Activated T-cell treated with anti-CD3 and anti-CD28 coated beads, Interleukin-2, amount 50 U/mL, for 24 hours (primary cell): ENCODE measurements at regions not wholly inside any gene's neighbourhood (a gene's known extent, or its start where the extent isn't known, plus 50 kb on each side); places are given as distances from the start of the nearest gene placed in this dataset.
"Not testable (repeated sequence)": the region's sequence is repeated elsewhere in the genome, so short reads cannot be mapped to it uniquely, and the experiment has no call there.

Experiments used
- DNase-seq: peaks from one replicate; pipeline ENCODE4 v3.0.0-alpha.2; 2020
- H3K27ac Mint-ChIP-seq: 2 replicates; pipeline ENCODE4 v1.8.0; 2020; ENCODE audit warnings: mild to moderate bottlenecking, mixed read lengths
- H3K27me3 Mint-ChIP-seq: 2 replicates; pipeline ENCODE4 v1.8.0; 2020; ENCODE audit warnings: mixed read lengths
- H3K36me3 Mint-ChIP-seq: 2 replicates; pipeline ENCODE4 v1.8.0; 2020; ENCODE audit warnings: low read depth, mixed read lengths
- H3K4me1 Mint-ChIP-seq: 2 replicates; pipeline ENCODE4 v1.8.0; 2020; ENCODE audit warnings: low read depth, mixed read lengths
- H3K4me3 Mint-ChIP-seq: 2 replicates; pipeline ENCODE4 v1.8.0; 2020; ENCODE audit warnings: mild to moderate bottlenecking, moderate library complexity, mixed read lengths
- H3K9me3 Mint-ChIP-seq: 2 replicates; pipeline ENCODE4 v1.8.0; 2020; ENCODE audit warnings: mixed read lengths

DNA sequence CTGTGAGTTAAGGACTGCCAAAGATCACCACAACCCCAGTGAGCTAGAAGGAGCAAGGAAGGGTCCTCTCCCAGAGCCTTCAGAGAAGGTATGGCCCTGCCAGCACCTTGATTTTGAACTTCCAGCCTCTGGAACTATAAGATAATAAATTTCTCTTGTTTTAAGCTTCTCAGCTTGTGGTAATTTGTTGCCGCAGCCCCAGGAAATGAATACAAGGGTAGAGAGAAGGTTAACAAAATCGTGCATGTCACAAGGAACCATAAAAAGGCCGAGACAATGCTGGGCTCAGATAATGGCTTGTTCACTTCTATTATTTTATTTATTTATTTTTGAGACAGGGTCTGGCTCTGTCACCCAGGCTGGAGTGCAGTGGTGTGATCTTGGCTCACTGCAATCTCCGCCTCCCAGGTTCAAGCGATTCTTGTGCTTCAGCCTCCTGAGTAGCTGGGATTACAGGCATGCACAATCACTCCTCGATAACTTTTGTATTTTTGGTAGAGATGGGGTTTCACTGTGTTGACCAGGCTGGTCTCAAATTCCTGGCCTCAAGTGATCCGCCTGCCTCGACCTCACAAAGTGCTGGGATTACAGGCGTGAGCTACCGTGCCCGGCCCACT is 71.5 kb downstream of the WSB1 start:
- H3K36me3 Mint-ChIP-seq, H3K27me3 Mint-ChIP-seq, DNase-seq, H3K27ac Mint-ChIP-seq, H3K9me3 Mint-ChIP-seq, H3K4me1 Mint-ChIP-seq, H3K4me3 Mint-ChIP-seq: not testable (repeated sequence)

DNA sequence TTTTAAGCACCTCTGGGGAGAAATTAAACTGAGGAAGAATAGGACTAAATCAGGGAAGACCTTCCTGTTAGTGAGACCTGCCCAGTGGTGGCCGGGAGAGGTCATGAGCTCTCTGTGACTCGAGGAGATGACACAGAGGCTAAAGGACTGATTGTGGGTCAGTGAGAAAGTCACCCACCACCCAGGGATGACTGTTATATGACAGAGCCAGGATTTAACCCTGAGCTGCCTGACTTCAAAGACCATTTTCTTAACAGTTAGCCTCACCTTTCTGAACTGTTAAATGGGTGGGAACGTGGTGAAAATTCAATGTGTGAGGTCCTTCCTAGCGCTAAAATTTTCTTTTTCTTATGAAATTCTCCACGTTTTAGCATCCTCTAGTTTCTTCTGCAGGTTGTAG is 72.5 kb downstream of the WSB1 start:
- H3K4me3 Mint-ChIP-seq: no peak overlapping the region
- no peaks in the 10 kb centered on the region for H3K27me3 Mint-ChIP-seq
- no peaks in the 10 kb centered on the region for H3K36me3 Mint-ChIP-seq
- no peak overlapping the region for H3K27ac Mint-ChIP-seq
- peaks cover 4% of the 10 kb centered on the region for H3K9me3 Mint-ChIP-seq
- no peak for DNase-seq
- H3K4me1 Mint-ChIP-seq: peaks cover under 1% of the 10 kb centered on the region

DNA sequence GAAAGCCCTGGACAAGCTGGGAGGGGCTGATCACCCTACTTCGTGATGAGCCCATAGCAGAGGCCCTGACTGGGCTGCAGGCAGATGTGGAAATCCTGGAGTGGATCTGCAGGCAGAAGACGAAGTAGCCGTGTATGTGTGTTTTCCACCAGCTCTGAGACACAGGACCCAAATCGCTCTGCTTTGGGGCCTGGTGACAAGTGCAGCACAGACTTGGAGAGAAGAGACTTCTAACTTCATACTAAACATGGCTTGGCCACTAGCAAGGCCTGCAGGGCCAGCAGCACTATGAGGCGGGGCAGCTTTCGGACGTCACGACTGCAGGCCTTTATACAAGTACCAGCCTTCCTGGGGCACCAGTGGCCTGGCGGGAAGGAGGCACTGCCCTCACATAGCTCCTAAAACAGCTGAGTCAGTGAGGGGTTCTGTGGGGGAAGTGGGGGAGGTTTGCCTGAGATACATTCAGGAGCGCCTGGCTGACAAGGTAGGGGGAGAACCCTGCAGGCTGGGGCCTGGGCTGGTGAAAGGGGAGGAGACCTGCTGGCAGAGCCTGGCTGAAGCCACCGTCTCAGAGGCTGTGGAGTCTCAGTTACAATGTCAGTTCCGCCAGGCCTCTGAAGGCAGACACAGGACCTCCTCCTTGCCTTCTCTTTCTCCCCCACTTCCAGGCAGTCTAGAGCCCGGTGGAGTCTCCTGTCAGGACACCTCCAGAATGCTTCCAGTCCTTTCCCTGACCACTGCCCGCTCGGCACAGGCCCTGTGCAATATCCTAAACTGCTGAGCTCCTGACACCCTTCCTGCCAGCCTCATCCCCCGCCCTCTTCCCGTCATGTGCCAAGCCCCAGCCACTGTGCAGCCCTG is 73.4 kb downstream of the WSB1 start:
- H3K4me1 Mint-ChIP-seq: no peaks in the 10 kb centered on the region
- peaks cover 3% of the 10 kb centered on the region for H3K36me3 Mint-ChIP-seq
- DNase-seq: no peak
- no peaks in the 10 kb centered on the region for H3K27me3 Mint-ChIP-seq
- no peak overlapping the region for H3K27ac Mint-ChIP-seq
- H3K9me3 Mint-ChIP-seq: peaks cover 4% of the 10 kb centered on the region
- no peak overlapping the region for H3K4me3 Mint-ChIP-seq

DNA sequence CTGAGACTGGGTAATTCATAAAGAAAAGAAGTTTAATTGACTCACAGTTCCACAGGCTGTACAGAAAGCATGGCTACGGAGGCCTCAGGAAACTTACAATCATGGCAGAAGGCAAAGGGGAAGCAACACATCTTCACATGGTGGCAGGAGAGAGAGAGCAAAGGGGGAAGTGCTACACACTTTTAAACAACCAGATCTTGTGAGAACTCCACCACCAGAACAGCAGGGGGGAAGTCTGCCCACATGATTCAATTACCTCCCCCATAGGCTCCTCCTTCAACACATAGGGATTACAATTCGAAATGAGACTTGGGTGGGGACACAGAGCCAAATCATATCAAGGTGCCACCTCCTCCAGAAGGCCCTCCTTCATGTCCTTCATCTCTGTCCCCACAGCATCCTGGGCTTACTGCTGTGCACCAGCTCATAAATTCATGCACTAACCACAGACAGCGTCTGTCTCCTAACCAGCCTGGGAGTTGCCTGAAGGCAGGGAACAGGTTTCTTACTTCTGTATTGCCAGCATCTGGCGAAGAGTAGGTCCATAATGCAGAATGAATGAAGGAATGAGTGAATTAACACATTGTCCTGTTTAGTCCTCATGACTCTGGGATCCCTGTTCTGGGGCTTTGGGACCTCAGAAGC is 74.4 kb downstream of the WSB1 start:
- Mint-ChIP-seq H3K4me3 (no peak overlapping the region), H3K27ac (no peak overlapping the region), H3K27me3 (peaks cover 4% of the 10 kb centered on the region), H3K36me3 (peaks cover 3% of the 10 kb centered on the region), H3K9me3 (peaks cover 8% of the 10 kb centered on the region), H3K4me1 (no peaks in the 10 kb centered on the region)
- no peak for DNase-seq

DNA sequence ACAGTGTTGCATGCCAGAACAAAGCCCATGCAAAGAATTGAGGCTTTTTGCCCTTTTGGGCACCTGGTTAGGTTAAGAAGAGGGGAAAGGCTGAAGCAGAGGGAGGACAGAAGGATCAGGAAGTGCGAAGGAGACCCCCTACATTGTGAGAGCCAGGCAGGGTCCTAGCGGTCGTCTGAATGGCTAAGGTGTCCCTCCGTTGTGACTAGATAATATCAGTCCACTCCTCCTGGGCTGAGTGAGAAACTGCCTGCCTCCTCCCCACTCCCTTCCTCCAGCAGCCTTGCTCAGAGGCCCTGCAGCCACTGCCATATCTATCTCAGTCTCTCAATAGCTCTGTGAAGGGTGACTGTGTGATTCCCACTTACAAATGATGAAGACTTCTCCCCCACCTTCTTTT is 75.1 kb downstream of the WSB1 start:
- no peak overlapping the region for H3K4me3 Mint-ChIP-seq
- peaks cover 7% of the 10 kb centered on the region for H3K27me3 Mint-ChIP-seq
- H3K4me1 Mint-ChIP-seq: no peaks in the 10 kb centered on the region
- DNase-seq: no peak
- peaks cover 3% of the 10 kb centered on the region for H3K36me3 Mint-ChIP-seq
- peaks cover 11% of the 10 kb centered on the region for H3K9me3 Mint-ChIP-seq
- no peak overlapping the region for H3K27ac Mint-ChIP-seq

DNA sequence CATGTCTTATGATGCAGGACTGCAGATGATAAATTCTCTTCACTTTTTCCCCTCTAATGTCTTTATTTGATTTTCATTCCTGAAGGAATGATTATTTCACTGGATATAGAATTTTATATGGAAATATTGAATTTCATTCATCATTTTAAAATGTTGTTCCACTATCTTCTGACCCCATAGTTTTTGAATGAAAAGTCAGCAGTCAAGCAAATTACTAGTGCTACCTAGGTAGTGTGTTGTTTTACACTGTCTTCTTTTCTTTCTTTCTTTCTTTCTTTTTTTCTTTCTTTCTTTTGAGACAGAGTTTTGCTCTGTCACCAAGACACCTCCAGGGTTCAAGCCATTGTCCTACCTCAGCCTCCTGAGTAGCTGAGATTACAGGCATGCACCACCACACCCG is 76.9 kb downstream of the WSB1 start:
- H3K27me3 Mint-ChIP-seq: peaks cover 17% of the 10 kb centered on the region
- H3K36me3 Mint-ChIP-seq: peaks cover 3% of the 10 kb centered on the region
- H3K4me1 Mint-ChIP-seq: no peaks in the 10 kb centered on the region
- no peak for DNase-seq
- no peak overlapping the region for H3K4me3 Mint-ChIP-seq
- no peak overlapping the region for H3K27ac Mint-ChIP-seq
- H3K9me3 Mint-ChIP-seq: peaks cover 16% of the 10 kb centered on the region

DNA sequence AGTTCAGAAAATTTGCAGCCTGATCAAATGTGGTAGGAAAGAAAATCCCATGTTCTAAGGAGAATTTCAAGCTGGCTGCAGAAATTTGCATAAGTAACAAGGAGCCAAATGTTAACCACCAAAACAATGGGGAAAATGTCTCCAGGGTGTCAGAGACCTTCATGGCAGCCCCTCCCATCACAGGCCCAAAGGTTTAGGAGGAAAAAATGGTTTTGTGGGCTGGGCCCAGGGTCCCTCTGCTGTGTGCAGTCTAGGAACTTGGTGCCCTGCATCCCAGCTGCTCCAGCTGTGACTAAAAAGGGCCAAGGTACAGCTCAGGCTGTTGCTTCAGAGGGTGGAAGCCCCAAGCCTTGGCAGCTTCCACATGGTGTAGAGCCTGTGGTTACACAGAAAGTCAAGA is 79.8 kb downstream of the WSB1 start:
- Mint-ChIP-seq H3K27me3 (peaks cover 25% of the 10 kb centered on the region), H3K9me3 (peaks cover 16% of the 10 kb centered on the region)
- DNase-seq, H3K27ac Mint-ChIP-seq, H3K4me3 Mint-ChIP-seq, H3K36me3 Mint-ChIP-seq, H3K4me1 Mint-ChIP-seq: not testable (repeated sequence)

DNA sequence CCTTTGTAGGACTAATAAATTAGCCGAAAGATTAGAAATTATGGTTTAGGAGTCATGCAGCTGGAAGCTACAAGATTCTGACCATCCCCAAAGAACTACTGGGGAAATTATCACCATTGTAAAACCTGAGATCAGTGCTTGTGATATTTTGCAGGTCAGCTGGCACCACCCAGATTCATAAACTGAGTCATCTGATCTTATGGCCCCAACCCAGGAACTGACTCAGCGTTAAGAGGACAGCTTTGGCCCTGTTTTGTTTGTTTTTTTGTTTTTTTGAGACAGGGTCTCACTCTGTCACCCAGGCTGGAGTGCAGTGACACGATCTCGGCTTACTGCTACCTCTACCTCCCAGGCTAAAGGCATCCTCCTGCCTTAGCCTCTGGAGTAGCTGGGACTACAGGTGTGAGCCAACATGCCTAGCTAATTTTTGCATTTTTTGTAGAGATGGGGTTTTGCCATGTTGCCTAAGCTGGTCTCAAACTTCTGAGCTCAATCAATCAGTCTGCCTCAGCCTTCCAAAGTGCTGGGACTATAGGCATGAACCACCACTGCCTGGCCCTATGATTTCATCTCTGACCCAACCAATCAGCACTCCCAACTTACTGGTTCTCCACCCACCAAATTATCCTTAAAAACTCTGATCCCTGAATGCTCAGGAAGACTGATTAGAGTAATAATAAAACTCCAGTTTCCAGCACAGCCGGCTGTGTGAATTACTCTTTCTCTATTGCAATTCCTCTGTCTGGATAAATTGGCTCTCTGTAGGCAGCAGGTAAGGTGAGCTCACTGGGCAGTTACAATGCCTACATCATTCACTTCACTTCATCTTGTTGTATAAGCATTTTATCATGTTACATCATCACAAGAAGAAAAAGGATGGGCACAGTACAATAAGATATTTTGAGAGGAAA is 79.4 kb upstream of the KSR1 start:
- DNase-seq: no peak
- Mint-ChIP-seq H3K4me1 (peaks cover 3% of the 10 kb centered on the region), H3K36me3 (peaks cover under 1% of the 10 kb centered on the region), H3K27me3 (peaks cover 53% of the 10 kb centered on the region), H3K9me3 (peaks cover 13% of the 10 kb centered on the region), H3K27ac (no peak overlapping the region), H3K4me3 (no peak overlapping the region)

DNA sequence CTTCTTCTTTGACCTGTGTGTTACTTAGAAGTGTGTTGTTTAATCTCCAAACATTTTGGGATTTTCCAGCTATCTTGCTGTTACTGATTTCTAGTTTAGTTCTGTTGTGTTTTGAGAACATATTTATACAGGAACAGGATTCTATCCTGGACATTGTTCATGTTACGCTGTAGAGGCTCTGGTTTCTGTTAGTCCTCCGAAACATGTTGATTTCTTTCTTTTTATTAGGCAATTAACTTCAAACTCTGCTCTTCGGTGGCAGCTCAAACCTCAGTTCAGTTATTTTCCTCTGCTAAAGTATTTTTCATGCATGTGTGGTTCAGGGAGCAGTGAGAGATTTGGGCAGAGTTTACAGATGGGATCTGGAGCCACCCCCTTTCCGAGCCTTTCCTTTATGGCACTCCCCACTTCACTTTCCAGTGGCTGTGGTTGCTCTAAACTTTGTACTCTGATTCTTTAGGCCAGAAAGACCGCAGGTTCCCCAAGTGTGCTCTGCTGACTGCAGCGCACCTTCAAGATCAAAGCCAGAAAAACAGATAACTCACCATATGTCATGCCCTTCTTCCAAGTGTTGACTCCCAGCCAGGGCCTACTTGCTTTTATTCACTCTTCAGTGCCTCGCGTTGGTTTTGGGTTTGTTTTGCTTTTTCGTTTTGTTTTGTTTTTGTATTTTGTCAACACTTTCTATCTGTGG is 77.6 kb upstream of the KSR1 start:
- peaks cover 3% of the 10 kb centered on the region for H3K4me1 Mint-ChIP-seq
- no peaks in the 10 kb centered on the region for H3K36me3 Mint-ChIP-seq
- no peak overlapping the region for H3K27ac Mint-ChIP-seq
- no peak for DNase-seq
- H3K9me3 Mint-ChIP-seq: peaks cover 5% of the 10 kb centered on the region
- H3K27me3 Mint-ChIP-seq: peaks cover 55% of the 10 kb centered on the region
- no peak overlapping the region for H3K4me3 Mint-ChIP-seq

DNA sequence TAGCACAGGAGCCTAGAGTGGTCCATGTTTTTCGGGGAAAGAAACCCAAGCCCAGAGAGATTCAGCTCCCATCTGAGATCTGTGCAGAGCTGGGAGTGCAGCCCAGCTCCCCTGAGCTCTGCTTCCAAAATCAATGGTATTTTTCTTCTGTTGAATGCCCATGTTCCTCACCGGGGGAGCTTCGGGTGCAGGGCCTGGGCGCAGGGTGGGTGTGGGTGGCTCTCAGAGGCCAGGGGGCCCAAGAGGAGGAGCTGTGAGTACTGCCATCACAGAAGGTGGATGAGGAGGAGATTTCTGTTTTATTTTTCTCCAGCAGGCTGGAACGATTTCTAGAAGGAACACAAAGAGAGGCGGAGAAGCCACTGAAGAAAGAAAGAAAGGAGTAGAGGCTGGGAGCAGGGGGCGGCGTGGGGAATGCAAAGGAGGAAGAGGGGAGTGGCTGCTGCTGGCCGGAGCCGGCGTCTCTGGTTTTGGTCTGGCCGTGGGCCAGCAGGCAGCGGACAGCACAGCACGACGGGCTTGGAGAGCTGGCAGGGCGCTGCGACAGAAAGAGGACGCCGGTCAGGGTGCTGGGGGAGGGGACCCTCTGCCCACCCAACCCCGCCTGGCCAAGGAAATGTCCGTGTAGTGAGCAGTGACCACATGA is 76.2 kb upstream of the KSR1 start:
- H3K27ac Mint-ChIP-seq: no peak overlapping the region
- H3K27me3 Mint-ChIP-seq: peaks cover 50% of the 10 kb centered on the region
- H3K4me3 Mint-ChIP-seq: no peak overlapping the region

DNA sequence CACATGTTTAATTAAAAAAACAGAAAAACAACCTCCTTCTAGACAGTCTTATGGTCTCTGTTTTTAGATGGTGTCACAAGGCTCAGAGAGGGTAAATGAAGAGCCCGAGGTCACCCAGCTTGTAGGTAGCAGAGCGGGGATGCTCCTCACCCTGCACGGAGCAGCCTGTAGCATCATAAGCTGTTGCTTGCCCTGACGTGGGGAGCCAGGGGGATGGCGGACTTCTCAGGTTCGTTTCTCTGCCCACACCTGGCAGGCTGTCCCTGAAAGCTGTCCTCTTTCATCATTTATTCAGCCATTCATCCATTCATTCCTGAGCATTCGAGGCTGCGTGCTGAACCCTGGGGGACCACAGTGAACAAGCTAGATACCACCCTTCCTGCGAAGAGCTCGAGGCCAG is 75.7 kb upstream of the KSR1 start:
- Mint-ChIP-seq H3K27ac (no peak overlapping the region), H3K4me3 (no peak overlapping the region), H3K27me3 (peaks cover 49% of the 10 kb centered on the region), H3K36me3 (no peaks in the 10 kb centered on the region), H3K4me1 (peaks cover 3% of the 10 kb centered on the region), H3K9me3 (no peaks in the 10 kb centered on the region)
- no peak for DNase-seq

More for the DNA sequence above, 76.2 kb upstream of the KSR1 start:
- DNase-seq: no peak
- Mint-ChIP-seq H3K4me1 (peaks cover 3% of the 10 kb centered on the region), H3K36me3 (no peaks in the 10 kb centered on the region), H3K9me3 (no peaks in the 10 kb centered on the region)

DNA sequence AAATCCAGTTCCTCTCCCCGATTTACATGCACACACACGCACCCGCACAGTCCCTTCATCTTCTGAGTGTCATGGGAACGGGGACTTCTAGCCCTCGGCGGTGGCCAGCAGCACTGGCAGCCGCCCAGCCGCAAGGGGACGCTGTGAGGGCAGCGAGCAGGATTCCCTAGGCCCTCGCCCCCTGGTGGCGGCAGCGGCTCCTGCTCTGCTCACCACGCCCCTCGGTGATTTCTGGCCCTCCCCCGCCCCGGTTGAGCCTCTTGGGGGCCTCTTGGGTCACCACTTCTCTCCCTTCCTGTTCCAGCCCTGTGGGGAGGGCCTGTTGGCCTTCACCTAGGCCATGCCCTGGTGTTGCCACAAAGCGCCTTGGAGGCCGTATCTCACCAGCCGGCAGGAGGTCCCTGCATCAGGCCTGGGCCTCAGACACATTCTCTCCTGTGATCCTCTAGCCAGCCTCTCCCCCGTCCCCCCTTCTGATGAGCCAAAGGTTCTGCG is 75.2 kb upstream of the KSR1 start:
- H3K27ac Mint-ChIP-seq: no peak overlapping the region
- no peaks in the 10 kb centered on the region for H3K9me3 Mint-ChIP-seq
- peaks cover 3% of the 10 kb centered on the region for H3K4me1 Mint-ChIP-seq
- peaks cover 49% of the 10 kb centered on the region for H3K27me3 Mint-ChIP-seq
- peak; percentile 86 for DNase-seq
- no peaks in the 10 kb centered on the region for H3K36me3 Mint-ChIP-seq
- no peak overlapping the region for H3K4me3 Mint-ChIP-seq

DNA sequence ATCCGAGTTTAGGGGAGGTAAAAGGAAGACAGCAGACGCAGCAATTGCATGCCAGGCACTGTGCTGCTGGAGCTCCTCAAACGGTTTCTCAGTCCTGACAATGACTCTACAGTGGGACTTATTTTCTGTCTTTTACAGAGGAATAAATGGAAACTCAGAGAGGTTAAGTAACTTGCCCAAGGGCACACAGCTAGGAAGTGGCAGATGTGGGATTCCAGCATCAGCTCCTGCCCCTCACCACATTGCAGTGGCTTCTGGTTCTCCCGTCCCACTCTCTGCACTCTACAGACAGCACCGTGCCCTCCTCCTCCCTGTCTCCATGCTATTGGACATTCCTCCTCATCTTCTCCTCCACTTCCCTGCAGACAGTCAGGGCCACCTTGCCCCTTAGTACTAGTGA is 74.2 kb upstream of the KSR1 start:
- no peaks in the 10 kb centered on the region for H3K9me3 Mint-ChIP-seq
- peaks cover 48% of the 10 kb centered on the region for H3K27me3 Mint-ChIP-seq
- no peak overlapping the region for H3K4me3 Mint-ChIP-seq

More for the DNA sequence above, 74.2 kb upstream of the KSR1 start:
- H3K4me1 Mint-ChIP-seq: peaks cover 3% of the 10 kb centered on the region
- no peak for DNase-seq
- H3K36me3 Mint-ChIP-seq: no peaks in the 10 kb centered on the region
- no peak overlapping the region for H3K27ac Mint-ChIP-seq
